Cardiac muscle cell (in vitro differentiated cells and primary cell): ENCODE measurements at regions not wholly inside any gene's neighbourhood (a gene's known extent, or its start where the extent isn't known, plus 50 kb on each side); places are given as distances from the start of the nearest gene placed in this dataset.

Experiments
- DNase-seq, 2 donors: peaks; one replicate each; pipeline versions ENCODE4 v3.0.0 to v3.0.0-alpha.2; 2010 to 2017; ENCODE audit warnings: low read depth in 1 of 2, low spot score in 1 of 2
- H3K27ac ChIP-seq: fragments of 200-600 bp; sonication (generic); 2 replicates; pipeline ENCODE4 v1.5.1; 2016
- H3K27me3 ChIP-seq: fragments of 200-600 bp; sonication (generic); 2 replicates; pipeline ENCODE4 v1.6.0; 2016; ENCODE audit warnings: control low read depth
- H3K36me3 ChIP-seq: fragments of 200-600 bp; sonication (generic); 2 replicates; pipeline ENCODE4 v1.5.1; 2016; ENCODE audit warnings: control low read depth
- H3K4me1 ChIP-seq: fragments of 200-600 bp; sonication (generic); 2 replicates; pipeline ENCODE4 v1.8.1; 2017; ENCODE audit warnings: low read depth, mild to moderate bottlenecking, mixed run types
- H3K4me3 ChIP-seq: fragments of 200-600 bp; sonication (generic); 2 replicates; pipeline ENCODE4 v1.5.1; 2016; ENCODE audit warnings: mild to moderate bottlenecking
- H3K9me3 ChIP-seq: fragments of 200-600 bp; sonication (generic); 2 replicates; pipeline ENCODE4 v1.5.1; 2017; ENCODE audit warnings: low read depth, mild to moderate bottlenecking, control low read depth
- CTCF ChIP-seq: IDR thresholded peaks from 2 replicates; pipeline ENCODE4 v1.5.1; 2012; ENCODE audit warnings: low read depth, mild to moderate bottlenecking, low read length

- Histone ChIP-seq H3K4me1 (no peaks in the 10 kb centered on the region), H3K4me3 (no peak overlapping the region), H3K9me3 (peaks cover 3% of the 10 kb centered on the region), H3K36me3 (no peaks in the 10 kb centered on the region), H3K27me3 (no peaks in the 10 kb centered on the region), H3K27ac (no peak overlapping the region)
- no peak for TF ChIP-seq CTCF
- DNase-seq: no peak
These were observed 71.7 kb upstream of the SH3PXD2B start for GRCh38 chr5:172525996-172526360.

- Histone ChIP-seq H3K36me3 (no peaks in the 10 kb centered on the region), H3K4me3 (no peak overlapping the region), H3K27me3 (no peaks in the 10 kb centered on the region), H3K4me1 (no peaks in the 10 kb centered on the region), H3K9me3 (peaks cover 3% of the 10 kb centered on the region), H3K27ac (no peak overlapping the region)
- TF ChIP-seq CTCF: no peak
- no peak for DNase-seq
These were observed 71.1 kb upstream of the SH3PXD2B start for GRCh38 chr5:172525307-172525995.

GRCh38 chr5:172524573-172525021 is 70.3 kb upstream of the SH3PXD2B start:
- no peak for DNase-seq
- TF ChIP-seq CTCF: no peak

GRCh38 chr5:172523146-172523745 is 68.9 kb upstream of the SH3PXD2B start:
- no peak for TF ChIP-seq CTCF
- Histone ChIP-seq H3K27ac (no peak overlapping the region), H3K4me3 (no peak overlapping the region), H3K36me3 (no peaks in the 10 kb centered on the region), H3K9me3 (peaks cover 3% of the 10 kb centered on the region), H3K27me3 (no peaks in the 10 kb centered on the region), H3K4me1 (no peaks in the 10 kb centered on the region)
- no peak for DNase-seq

More at GRCh38 chr5:172524573-172525021, 70.3 kb upstream of the SH3PXD2B start:
- Histone ChIP-seq H3K27me3 (no peaks in the 10 kb centered on the region), H3K4me3 (no peak overlapping the region), H3K9me3 (peaks cover 3% of the 10 kb centered on the region), H3K4me1 (no peaks in the 10 kb centered on the region), H3K27ac (no peak overlapping the region), H3K36me3 (no peaks in the 10 kb centered on the region)

- Histone ChIP-seq H3K36me3 (no peaks in the 10 kb centered on the region), H3K4me1 (no peaks in the 10 kb centered on the region), H3K4me3 (no peak overlapping the region), H3K27ac (no peak overlapping the region), H3K9me3 (peaks cover 3% of the 10 kb centered on the region), H3K27me3 (no peaks in the 10 kb centered on the region)
- DNase-seq: no peak
- TF ChIP-seq CTCF: no peak
These were observed 67.1 kb upstream of the SH3PXD2B start for GRCh38 chr5:172521338-172521932.
